ENCODE measurements at regions not wholly inside any gene's neighbourhood (a gene's known extent, or its start where the extent isn't known, plus 50 kb on each side); places are given as distances from the start of the nearest gene placed in this dataset.

DNA sequence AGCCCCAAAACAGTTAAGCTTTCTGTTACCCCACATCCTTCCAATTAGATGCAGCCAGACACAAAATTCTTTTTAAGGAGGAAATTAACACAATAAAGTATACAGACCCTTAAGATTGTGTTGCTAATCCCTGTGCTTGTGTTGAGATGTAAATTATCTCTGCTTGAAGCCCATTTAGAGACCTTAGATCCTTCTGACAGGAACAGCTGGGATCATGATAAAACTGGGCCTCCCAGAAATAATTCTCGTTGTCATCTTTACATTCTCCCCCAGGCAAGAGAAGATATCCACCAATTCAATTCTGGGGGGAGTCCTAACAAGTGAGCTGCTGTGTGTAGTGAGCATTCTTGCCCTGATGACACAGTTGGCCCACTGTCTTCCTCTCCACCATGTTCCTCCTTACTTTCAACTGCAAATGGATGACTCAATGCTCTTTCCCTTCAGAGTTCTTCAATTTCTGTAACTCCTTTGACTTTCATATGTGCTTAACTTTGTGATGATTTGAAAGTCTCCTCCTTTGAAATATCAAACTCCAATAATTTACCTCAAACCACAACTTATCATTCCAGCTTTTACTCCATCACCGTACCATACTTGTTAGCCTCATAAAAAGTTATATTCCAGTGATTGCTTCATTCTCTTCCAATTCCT is 186.6 kb downstream of the RAP2B start:
- TF ChIP-seq, protein P1, sequence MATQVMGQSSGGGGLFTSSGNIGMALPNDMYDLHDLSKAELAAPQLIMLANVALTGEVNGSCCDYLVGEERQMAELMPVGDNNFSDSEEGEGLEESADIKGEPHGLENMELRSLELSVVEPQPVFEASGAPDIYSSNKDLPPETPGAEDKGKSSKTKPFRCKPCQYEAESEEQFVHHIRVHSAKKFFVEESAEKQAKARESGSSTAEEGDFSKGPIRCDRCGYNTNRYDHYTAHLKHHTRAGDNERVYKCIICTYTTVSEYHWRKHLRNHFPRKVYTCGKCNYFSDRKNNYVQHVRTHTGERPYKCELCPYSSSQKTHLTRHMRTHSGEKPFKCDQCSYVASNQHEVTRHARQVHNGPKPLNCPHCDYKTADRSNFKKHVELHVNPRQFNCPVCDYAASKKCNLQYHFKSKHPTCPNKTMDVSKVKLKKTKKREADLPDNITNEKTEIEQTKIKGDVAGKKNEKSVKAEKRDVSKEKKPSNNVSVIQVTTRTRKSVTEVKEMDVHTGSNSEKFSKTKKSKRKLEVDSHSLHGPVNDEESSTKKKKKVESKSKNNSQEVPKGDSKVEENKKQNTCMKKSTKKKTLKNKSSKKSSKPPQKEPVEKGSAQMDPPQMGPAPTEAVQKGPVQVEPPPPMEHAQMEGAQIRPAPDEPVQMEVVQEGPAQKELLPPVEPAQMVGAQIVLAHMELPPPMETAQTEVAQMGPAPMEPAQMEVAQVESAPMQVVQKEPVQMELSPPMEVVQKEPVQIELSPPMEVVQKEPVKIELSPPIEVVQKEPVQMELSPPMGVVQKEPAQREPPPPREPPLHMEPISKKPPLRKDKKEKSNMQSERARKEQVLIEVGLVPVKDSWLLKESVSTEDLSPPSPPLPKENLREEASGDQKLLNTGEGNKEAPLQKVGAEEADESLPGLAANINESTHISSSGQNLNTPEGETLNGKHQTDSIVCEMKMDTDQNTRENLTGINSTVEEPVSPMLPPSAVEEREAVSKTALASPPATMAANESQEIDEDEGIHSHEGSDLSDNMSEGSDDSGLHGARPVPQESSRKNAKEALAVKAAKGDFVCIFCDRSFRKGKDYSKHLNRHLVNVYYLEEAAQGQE (IDR thresholded peaks at IDR 0.05; ENCODE audit: insufficient read depth in 1 of 2, low read depth in 2 of 2, low read length in 1 of 2), result no peak
- TF ChIP-seq, protein P2, sequence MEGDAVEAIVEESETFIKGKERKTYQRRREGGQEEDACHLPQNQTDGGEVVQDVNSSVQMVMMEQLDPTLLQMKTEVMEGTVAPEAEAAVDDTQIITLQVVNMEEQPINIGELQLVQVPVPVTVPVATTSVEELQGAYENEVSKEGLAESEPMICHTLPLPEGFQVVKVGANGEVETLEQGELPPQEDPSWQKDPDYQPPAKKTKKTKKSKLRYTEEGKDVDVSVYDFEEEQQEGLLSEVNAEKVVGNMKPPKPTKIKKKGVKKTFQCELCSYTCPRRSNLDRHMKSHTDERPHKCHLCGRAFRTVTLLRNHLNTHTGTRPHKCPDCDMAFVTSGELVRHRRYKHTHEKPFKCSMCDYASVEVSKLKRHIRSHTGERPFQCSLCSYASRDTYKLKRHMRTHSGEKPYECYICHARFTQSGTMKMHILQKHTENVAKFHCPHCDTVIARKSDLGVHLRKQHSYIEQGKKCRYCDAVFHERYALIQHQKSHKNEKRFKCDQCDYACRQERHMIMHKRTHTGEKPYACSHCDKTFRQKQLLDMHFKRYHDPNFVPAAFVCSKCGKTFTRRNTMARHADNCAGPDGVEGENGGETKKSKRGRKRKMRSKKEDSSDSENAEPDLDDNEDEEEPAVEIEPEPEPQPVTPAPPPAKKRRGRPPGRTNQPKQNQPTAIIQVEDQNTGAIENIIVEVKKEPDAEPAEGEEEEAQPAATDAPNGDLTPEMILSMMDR (IDR thresholded peaks at IDR 0.05), result no peak
- TF ChIP-seq POLR2AphosphoS5 (IDR thresholded peaks at IDR 0.05; ENCODE audit: low read depth, low read length) (no peak), SIN3A (IDR thresholded peaks at IDR 0.05; ENCODE audit: borderline replicate concordance, insufficient read depth, low read depth, low read length) (no peak), TCF7L2 (IDR thresholded peaks at IDR 0.05; ENCODE audit: low read depth, low read length) (no peak)

All from Panc1 (cell line).